ENCODE measurements at regions not wholly inside any gene's neighbourhood (a gene's known extent, or its start where the extent isn't known, plus 50 kb on each side); places are given as distances from the start of the nearest gene placed in this dataset.

DNA sequence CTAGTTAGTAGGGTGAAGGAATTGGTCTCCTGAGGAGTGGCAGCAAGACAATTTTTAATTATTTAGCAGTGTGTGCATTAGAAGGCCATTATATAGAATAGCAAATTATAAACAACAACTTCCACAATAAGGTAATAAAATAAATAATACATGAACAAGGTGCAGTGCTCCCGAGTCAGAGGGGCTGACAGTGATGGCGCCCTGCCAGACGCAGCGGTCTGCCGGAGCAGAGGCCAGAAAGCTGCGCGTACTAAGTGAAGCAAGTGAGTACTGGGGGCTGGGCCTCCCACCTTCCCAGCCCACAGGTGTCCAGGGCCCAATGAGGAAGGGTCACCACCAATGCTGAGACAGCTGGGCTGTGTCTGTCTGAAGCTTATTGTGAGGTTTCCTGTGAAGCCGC lies 72.0 kb upstream of the VRK1 start:
- Histone ChIP-seq H3K9me1 (ENCODE audit: control insufficient read depth, extremely low read depth, insufficient read depth, low read length) (no peaks in the 10 kb centered on the region), H2AFZ (ENCODE audit: control insufficient read depth, low read length) (no peak overlapping the region), H3K9ac (ENCODE audit: control insufficient read depth, extremely low read depth, insufficient read depth, low read length) (no peak overlapping the region), H3K27ac (ENCODE audit: control insufficient read depth, insufficient read depth, low read length) (no peak overlapping the region), H3K4me1 (ENCODE audit: control insufficient read depth, extremely low read depth, insufficient read depth, low read length) (no peaks in the 10 kb centered on the region), H3K79me2 (ENCODE audit: control insufficient read depth, insufficient read depth, low read length) (no peaks in the 10 kb centered on the region), H4K20me1 (ENCODE audit: control insufficient read depth, extremely low read depth, insufficient read depth, low read length) (no peaks in the 10 kb centered on the region), H3K4me3 (ENCODE audit: control insufficient read depth in 2 of 3, extremely low read depth in 1 of 3, insufficient read depth in 2 of 3, low read depth in 1 of 3, low read length in 3 of 3) (no peak overlapping the region), H3K9me3 (ENCODE audit: control insufficient read depth, low read depth, low read length) (no peaks in the 10 kb centered on the region), H3K4me2 (ENCODE audit: control insufficient read depth, extremely low read depth, insufficient read depth, low read depth, low read length) (no peak overlapping the region), H3K27me3 (ENCODE audit: control insufficient read depth, extremely low read depth, insufficient read depth, low read length) (peaks cover 12% of the 10 kb centered on the region), H3K36me3 (ENCODE audit: control insufficient read depth in 2 of 2, extremely low read depth in 1 of 2, insufficient read depth in 2 of 2, low read length in 2 of 2) (no peaks in the 10 kb centered on the region)
- dilution Hi-C loops (cut with MboI; ENCODE audit: extremely low pct_ligation_motif_present, low sequenced_read_pairs), result no loop called here
- no peak for TF ChIP-seq EZH2 (IDR thresholded peaks at IDR 0.05; ENCODE audit: low read length)
- TF ChIP-seq, protein P1, sequence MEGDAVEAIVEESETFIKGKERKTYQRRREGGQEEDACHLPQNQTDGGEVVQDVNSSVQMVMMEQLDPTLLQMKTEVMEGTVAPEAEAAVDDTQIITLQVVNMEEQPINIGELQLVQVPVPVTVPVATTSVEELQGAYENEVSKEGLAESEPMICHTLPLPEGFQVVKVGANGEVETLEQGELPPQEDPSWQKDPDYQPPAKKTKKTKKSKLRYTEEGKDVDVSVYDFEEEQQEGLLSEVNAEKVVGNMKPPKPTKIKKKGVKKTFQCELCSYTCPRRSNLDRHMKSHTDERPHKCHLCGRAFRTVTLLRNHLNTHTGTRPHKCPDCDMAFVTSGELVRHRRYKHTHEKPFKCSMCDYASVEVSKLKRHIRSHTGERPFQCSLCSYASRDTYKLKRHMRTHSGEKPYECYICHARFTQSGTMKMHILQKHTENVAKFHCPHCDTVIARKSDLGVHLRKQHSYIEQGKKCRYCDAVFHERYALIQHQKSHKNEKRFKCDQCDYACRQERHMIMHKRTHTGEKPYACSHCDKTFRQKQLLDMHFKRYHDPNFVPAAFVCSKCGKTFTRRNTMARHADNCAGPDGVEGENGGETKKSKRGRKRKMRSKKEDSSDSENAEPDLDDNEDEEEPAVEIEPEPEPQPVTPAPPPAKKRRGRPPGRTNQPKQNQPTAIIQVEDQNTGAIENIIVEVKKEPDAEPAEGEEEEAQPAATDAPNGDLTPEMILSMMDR (optimal IDR thresholded peaks at IDR 0.05 in 1 of 3, IDR thresholded peaks at IDR 0.05 in 1 of 3, conservative IDR thresholded peaks at IDR 0.05 in 1 of 3; ENCODE audit: extremely low read depth in 1 of 3, insufficient read depth in 2 of 3, low read length in 3 of 3), result no peak
- no peak for FAIRE-seq
- no peak for DNase-seq (ENCODE audit: low read depth, low spot score)

DNA sequence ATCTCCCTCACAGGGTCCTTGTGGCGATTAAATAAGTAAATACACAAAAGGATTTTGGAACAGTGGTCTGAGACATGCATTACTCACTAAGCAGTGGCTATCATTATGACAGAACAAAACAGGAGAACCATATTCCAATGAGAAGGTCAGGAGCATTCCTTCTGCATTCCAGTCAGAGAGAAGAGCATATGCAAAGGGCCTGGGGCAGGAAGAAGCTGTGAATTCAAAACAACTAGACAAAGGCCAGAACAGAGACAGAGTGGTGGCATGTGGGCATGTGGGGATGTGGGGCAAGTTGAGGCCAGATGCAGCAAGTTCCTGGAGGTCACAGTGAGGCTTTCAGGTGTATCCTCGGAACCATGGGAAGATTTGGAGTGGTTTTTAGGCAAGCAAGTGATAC lies 70.1 kb upstream of the VRK1 start:
- no peaks in the 10 kb centered on the region for H4K20me1 ChIP-seq (ENCODE audit: control insufficient read depth, extremely low read depth, insufficient read depth, low read length)
- no peaks in the 10 kb centered on the region for H3K79me2 ChIP-seq (ENCODE audit: control insufficient read depth, insufficient read depth, low read length)
- H3K4me3 ChIP-seq (ENCODE audit: control insufficient read depth in 2 of 3, extremely low read depth in 1 of 3, insufficient read depth in 2 of 3, low read depth in 1 of 3, low read length in 3 of 3), result no peak overlapping the region
- DNase-seq (ENCODE audit: low read depth, low spot score) (no peak), FAIRE-seq (no peak)
- no peak overlapping the region for H3K4me2 ChIP-seq (ENCODE audit: control insufficient read depth, extremely low read depth, insufficient read depth, low read depth, low read length)
- H3K27ac ChIP-seq (ENCODE audit: control insufficient read depth, insufficient read depth, low read length), result no peak overlapping the region
- TF ChIP-seq EZH2 (IDR thresholded peaks at IDR 0.05; ENCODE audit: low read length), result no peak
- TF ChIP-seq, protein P1 (optimal IDR thresholded peaks at IDR 0.05 in 1 of 3, IDR thresholded peaks at IDR 0.05 in 1 of 3, conservative IDR thresholded peaks at IDR 0.05 in 1 of 3; ENCODE audit: extremely low read depth in 1 of 3, insufficient read depth in 2 of 3, low read length in 3 of 3), result no peak
- no peak overlapping the region for H3K9ac ChIP-seq (ENCODE audit: control insufficient read depth, extremely low read depth, insufficient read depth, low read length)
- H3K9me1 ChIP-seq (ENCODE audit: control insufficient read depth, extremely low read depth, insufficient read depth, low read length), result no peaks in the 10 kb centered on the region
- peaks cover 12% of the 10 kb centered on the region for H3K27me3 ChIP-seq (ENCODE audit: control insufficient read depth, extremely low read depth, insufficient read depth, low read length)
- dilution Hi-C loops (cut with MboI; ENCODE audit: extremely low pct_ligation_motif_present, low sequenced_read_pairs), result no loop called here
- H3K36me3 ChIP-seq (ENCODE audit: control insufficient read depth in 2 of 2, extremely low read depth in 1 of 2, insufficient read depth in 2 of 2, low read length in 2 of 2), result no peaks in the 10 kb centered on the region
- H2AFZ ChIP-seq (ENCODE audit: control insufficient read depth, low read length), result no peak overlapping the region
- H3K4me1 ChIP-seq (ENCODE audit: control insufficient read depth, extremely low read depth, insufficient read depth, low read length), result no peaks in the 10 kb centered on the region
- no peaks in the 10 kb centered on the region for H3K9me3 ChIP-seq (ENCODE audit: control insufficient read depth, low read depth, low read length)

Data from keratinocyte (primary cell).